WERI-Rb-1 (cell line): ENCODE measurements at regions not wholly inside any gene's neighbourhood (a gene's known extent, or its start where the extent isn't known, plus 50 kb on each side); places are given as distances from the start of the nearest gene placed in this dataset.
A peak's percentile ranks its signal among the peaks of the same experiment; 100 is the strongest.

Source experiments
- DNase-seq: peaks from one replicate; pipeline ENCODE4 v3.0.0-alpha.2; 2020
- H3K27ac ChIP-seq: fragments of 250-450 bp; sonication (Bioruptor Pico); 2 replicates; pipeline ENCODE4 v1.5.1; 2020; ENCODE audit warnings: mild to moderate bottlenecking, moderate library complexity
- H3K27me3 ChIP-seq: fragments of 250-450 bp; sonication (Bioruptor Pico); 2 replicates; pipeline ENCODE4 v1.5.1; 2021; ENCODE audit warnings: mild to moderate bottlenecking, low read depth, moderate library complexity; ENCODE audit not compliant: insufficient read depth, severe bottlenecking
- H3K36me3 ChIP-seq: fragments of 250-450 bp; sonication (Bioruptor Pico); 2 replicates; pipeline ENCODE4 v1.5.1; 2020; ENCODE audit warnings: mild to moderate bottlenecking, moderate library complexity
- H3K4me3 ChIP-seq: 2 replicates; pipeline ENCODE4 v1.5.1; 2011; ENCODE audit warnings: low read depth, mild to moderate bottlenecking, control low read depth, low read length
- H3K9me3 ChIP-seq: fragments of 250-450 bp; sonication (Bioruptor Pico); 2 replicates; pipeline ENCODE4 v1.5.1; 2021; ENCODE audit warnings: mild to moderate bottlenecking, moderate library complexity; ENCODE audit not compliant: severe bottlenecking
- TF ChIP-seq, protein P1 (sequence below): IDR thresholded peaks from 2 replicates; pipeline ENCODE4 v1.5.1; 2011; ENCODE audit warnings: low read depth, mild to moderate bottlenecking, control low read depth, inconsistent platforms, low read length

DNA sequence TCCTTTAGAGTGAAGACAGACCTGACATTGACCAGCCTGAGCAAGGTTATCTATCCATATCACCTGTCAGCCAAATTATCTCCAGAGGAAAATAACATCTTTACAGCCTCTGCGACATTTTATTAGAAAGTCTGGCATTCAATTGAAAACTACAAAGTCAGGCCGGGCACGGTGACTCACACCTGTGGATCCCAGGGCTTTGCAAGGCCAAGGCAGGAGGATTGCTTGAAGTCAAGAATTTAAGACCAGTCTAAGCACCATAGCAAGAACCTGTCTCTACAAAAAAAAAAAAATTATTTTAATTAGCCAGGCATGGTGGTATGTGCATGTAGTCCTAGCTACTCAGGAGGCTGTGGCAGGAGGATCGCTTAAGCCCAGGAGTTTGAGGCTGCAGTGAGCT is 141.6 kb downstream of the RCN1 start:
- Histone ChIP-seq H3K36me3 (no peaks in the 10 kb centered on the region), H3K4me3 (no peak overlapping the region), H3K27me3 (no peaks in the 10 kb centered on the region), H3K9me3 (no peaks in the 10 kb centered on the region), H3K27ac (no peak overlapping the region)
- no peak for DNase-seq
- TF ChIP-seq, protein P1, sequence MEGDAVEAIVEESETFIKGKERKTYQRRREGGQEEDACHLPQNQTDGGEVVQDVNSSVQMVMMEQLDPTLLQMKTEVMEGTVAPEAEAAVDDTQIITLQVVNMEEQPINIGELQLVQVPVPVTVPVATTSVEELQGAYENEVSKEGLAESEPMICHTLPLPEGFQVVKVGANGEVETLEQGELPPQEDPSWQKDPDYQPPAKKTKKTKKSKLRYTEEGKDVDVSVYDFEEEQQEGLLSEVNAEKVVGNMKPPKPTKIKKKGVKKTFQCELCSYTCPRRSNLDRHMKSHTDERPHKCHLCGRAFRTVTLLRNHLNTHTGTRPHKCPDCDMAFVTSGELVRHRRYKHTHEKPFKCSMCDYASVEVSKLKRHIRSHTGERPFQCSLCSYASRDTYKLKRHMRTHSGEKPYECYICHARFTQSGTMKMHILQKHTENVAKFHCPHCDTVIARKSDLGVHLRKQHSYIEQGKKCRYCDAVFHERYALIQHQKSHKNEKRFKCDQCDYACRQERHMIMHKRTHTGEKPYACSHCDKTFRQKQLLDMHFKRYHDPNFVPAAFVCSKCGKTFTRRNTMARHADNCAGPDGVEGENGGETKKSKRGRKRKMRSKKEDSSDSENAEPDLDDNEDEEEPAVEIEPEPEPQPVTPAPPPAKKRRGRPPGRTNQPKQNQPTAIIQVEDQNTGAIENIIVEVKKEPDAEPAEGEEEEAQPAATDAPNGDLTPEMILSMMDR = no peak

DNA sequence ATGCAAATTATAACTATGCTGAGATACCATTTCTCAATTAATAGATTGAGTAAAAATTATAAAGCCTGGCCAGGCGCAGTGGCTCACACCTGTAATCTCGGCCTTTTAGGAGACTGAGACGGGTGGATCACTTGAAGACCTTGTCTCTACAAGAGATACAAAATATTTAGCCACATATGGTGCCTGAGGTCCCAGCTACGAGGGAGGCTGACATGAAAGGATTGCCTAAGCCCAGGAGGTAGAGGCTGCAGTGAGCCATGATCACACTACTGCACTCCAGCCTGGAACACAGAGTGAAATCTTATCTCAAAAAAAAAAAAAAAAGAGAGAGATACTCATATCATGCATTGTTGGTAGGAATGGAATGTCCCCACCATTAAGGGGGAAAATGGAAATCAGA is 142.4 kb downstream of the RCN1 start:
- Histone ChIP-seq H3K4me3 (no peak overlapping the region), H3K36me3 (no peaks in the 10 kb centered on the region), H3K27me3 (no peaks in the 10 kb centered on the region), H3K9me3 (no peaks in the 10 kb centered on the region), H3K27ac (no peak overlapping the region)
- TF ChIP-seq, protein P1 = no peak
- DNase-seq = no peak

DNA sequence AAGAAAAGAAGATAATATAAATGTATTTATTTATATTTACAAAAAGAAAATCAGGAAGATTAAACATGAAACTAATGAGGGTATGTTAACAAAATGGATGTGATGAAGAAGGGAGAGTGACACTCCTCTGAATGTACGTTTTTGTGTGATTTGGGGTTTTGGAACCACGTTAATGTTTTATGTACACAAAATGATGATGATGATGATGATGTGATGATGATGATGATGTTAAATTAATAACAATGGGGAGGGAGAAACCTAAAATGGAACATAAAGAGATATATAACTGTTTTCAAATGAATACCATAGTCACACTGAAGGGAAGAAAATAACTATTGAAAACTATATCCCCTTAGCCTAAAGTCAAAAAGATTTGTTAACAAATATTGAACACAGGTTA is 143.1 kb downstream of the RCN1 start:
- Histone ChIP-seq H3K4me3 (no peak overlapping the region), H3K9me3 (no peaks in the 10 kb centered on the region), H3K27me3 (no peaks in the 10 kb centered on the region), H3K36me3 (no peaks in the 10 kb centered on the region), H3K27ac (no peak overlapping the region)
- DNase-seq = no peak
- TF ChIP-seq, protein P1 = no peak

DNA sequence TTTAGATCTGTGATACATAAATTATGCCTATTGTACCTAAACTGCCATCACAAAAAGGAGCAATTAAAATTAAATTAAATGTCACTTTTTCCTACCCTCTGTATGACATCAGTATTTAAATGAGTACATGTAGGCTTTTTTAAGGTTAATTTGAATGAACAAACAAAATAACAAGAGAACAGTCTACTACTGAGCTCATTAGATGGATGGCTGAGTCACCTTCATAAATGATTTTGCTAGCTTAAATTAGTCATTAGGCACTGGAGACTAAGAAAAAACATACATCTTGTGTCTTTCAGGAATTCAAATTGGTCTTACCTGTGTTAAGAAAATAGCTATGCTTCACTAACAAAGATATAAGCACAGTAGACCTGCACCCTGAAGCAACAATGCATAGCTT is 153.6 kb downstream of the RCN1 start:
- TF ChIP-seq, protein P1 = no peak
- H3K9me3 ChIP-seq = no peaks in the 10 kb centered on the region
- no peak for DNase-seq
- no peaks in the 10 kb centered on the region for H3K27me3 ChIP-seq
- H3K27ac ChIP-seq = no peak overlapping the region
- no peaks in the 10 kb centered on the region for H3K36me3 ChIP-seq
- H3K4me3 ChIP-seq = no peak overlapping the region

DNA sequence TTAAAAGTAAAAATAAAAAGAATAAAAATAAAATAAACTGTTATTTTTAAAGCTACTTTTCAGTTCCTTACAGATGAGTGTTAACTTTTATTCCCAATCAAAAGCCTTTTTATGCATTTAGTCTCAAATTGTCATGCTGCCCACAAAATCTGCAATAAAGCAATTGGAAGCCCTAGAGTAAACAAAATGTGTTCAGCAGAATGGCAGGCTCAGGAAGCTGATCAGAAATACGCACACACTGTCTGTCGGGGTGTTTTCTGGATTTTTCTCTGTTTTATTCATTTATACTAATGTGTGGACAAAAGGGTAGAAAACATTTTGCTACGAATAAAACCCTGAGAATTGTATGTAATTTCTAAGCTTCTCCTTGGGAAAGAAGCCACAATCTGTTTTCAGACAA is 162.8 kb downstream of the RCN1 start:
- TF ChIP-seq, protein P1 = no peak
- H3K4me3 ChIP-seq = no peak overlapping the region
- no peaks in the 10 kb centered on the region for H3K36me3 ChIP-seq
- no peaks in the 10 kb centered on the region for H3K27me3 ChIP-seq
- H3K9me3 ChIP-seq = no peaks in the 10 kb centered on the region
- H3K27ac ChIP-seq = no peak overlapping the region
- DNase-seq = no peak

DNA sequence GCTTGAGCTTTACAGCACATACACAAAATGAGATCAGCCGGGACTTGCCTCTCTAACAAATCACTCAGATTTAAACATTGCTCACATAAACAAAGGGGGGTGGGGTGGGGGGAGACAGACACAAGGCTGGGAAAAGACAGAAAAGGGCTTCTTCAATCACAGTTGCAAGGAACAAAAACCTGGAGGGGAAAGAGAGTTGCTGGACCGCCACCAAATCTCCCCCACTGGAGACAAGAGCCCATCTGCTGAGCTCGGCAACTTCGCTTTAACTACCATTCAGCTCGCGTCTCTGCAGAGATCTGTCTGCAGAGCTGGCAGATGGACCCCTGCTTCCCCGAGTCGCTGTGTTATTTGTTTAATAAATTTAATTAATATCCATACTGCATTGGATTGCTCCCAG is 165.0 kb downstream of the RCN1 start:
- peak; percentile 57 for DNase-seq
- Histone ChIP-seq H3K27me3 (no peaks in the 10 kb centered on the region), H3K4me3 (peak overlapping the region; percentile 20)

More for the DNA sequence above, 165.0 kb downstream of the RCN1 start:
- no peaks in the 10 kb centered on the region for H3K9me3 ChIP-seq
- H3K27ac ChIP-seq = peak overlapping the region; percentile 26
- no peaks in the 10 kb centered on the region for H3K36me3 ChIP-seq
- TF ChIP-seq, protein P1 = no peak
